ENCODE measurements at regions not wholly inside any gene's neighbourhood (a gene's known extent, or its start where the extent isn't known, plus 50 kb on each side); places are given as distances from the start of the nearest gene placed in this dataset.
"Not testable (repeated sequence)": the region's sequence is repeated elsewhere in the genome, so short reads cannot be mapped to it uniquely, and the experiment has no call there.

DNA sequence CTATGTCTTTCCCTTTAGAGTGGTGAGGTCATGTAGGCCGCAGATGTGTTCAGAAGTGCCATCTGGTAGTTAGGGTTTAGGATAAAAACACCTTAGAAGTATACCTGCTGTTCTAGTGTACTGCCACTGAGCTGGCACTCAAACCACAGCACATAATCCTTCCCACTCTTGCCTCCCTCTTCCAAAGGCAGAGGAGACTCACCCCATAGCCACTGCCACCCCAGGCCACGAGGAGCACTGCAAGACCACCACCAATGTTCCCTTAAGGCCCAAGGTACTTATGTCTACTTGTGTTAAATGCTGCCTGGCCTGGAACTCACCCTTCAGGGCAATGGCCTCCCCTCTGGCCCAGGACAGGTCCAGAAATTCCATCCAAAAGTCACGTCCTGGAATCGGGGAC lies 379.5 kb upstream of the EDIL3 start:
- DNase-seq, result no peak
- Histone ChIP-seq H3K27me3 (no peaks in the 10 kb centered on the region), H3K36me3 (no peaks in the 10 kb centered on the region), H3K4me1 (no peaks in the 10 kb centered on the region), H3K27ac (no peak overlapping the region), H3K9me3 (no peaks in the 10 kb centered on the region), H3K4me3 (replicated peaks in 1 of 3) (no peak overlapping the region)
- intact Hi-C loops (cut with DNase I), result no loop called here
- WGBS, 2 donors, result 73 to 88% methylated on average over 3 to 4 of the region's 4 CpGs
- no peak for TF ChIP-seq POLR2A (IDR thresholded peaks at IDR 0.05)
- TF ChIP-seq, protein P1, sequence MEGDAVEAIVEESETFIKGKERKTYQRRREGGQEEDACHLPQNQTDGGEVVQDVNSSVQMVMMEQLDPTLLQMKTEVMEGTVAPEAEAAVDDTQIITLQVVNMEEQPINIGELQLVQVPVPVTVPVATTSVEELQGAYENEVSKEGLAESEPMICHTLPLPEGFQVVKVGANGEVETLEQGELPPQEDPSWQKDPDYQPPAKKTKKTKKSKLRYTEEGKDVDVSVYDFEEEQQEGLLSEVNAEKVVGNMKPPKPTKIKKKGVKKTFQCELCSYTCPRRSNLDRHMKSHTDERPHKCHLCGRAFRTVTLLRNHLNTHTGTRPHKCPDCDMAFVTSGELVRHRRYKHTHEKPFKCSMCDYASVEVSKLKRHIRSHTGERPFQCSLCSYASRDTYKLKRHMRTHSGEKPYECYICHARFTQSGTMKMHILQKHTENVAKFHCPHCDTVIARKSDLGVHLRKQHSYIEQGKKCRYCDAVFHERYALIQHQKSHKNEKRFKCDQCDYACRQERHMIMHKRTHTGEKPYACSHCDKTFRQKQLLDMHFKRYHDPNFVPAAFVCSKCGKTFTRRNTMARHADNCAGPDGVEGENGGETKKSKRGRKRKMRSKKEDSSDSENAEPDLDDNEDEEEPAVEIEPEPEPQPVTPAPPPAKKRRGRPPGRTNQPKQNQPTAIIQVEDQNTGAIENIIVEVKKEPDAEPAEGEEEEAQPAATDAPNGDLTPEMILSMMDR (IDR thresholded peaks at IDR 0.05), result no peak

DNA sequence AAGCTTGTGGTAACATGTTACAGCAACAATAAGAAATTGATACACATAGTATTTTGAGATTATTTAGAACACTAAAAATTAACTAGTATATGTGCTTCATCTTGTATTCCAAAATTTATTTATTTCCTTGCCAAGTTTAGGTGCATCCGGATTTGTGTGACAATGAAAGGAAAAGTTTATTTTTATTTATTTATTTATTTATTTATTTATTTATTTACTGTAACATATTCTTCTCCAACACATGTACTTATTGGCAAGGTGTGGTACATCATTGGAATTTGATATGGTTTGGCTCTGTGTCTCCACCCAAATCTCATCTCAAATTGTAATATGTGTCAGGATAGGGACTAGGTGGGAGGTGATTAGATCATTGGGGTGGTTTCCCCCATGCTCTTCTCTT lies 373.3 kb upstream of the EDIL3 start:
- TF ChIP-seq, protein P1 (IDR thresholded peaks at IDR 0.05), result no peak
- no peak for TF ChIP-seq POLR2A (IDR thresholded peaks at IDR 0.05)
- Histone ChIP-seq H3K9me3 (no peaks in the 10 kb centered on the region), H3K36me3 (no peaks in the 10 kb centered on the region), H3K4me1 (no peaks in the 10 kb centered on the region), H3K27me3 (no peaks in the 10 kb centered on the region), H3K27ac (no peak overlapping the region), H3K4me3 (replicated peaks in 1 of 3) (no peak overlapping the region)
- no peak for DNase-seq
- intact Hi-C loops (cut with DNase I), result no loop called here
- 86 to 90% methylated on average over 1 of the region's 1 CpG for WGBS, 2 donors

DNA sequence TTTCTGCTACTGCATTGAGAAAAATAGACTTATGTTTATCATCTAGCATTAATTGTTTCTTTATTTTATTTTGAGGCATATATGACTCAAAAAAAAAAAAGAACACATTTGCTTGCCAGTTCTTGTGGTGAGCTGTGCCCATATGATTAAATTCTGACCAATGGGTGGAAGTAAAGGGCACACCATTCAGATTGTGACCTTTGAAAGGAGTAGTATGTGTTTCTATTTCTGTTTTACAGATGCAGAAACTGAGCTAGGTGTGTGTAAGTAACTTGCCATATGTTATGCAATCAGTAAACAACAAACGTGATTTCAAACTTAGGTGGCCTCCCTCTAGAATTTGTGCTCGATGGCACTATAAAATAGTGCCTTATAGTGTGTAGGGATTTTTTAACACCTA lies 368.1 kb upstream of the EDIL3 start:
- no peak overlapping the region for H3K27ac ChIP-seq
- intact Hi-C loops (cut with DNase I), result no loop called here
- no peak overlapping the region for H3K4me3 ChIP-seq (replicated peaks in 1 of 3)
- TF ChIP-seq POLR2A (IDR thresholded peaks at IDR 0.05), result no peak
- TF ChIP-seq, protein P1 (IDR thresholded peaks at IDR 0.05), result no peak
- no peak for DNase-seq
- H3K9me3 ChIP-seq, result no peaks in the 10 kb centered on the region
- H3K36me3 ChIP-seq, result no peaks in the 10 kb centered on the region
- no peaks in the 10 kb centered on the region for H3K4me1 ChIP-seq
- WGBS, 2 donors, result 74 to 81% methylated on average over 2 of the region's 2 CpGs
- H3K27me3 ChIP-seq, result no peaks in the 10 kb centered on the region

DNA sequence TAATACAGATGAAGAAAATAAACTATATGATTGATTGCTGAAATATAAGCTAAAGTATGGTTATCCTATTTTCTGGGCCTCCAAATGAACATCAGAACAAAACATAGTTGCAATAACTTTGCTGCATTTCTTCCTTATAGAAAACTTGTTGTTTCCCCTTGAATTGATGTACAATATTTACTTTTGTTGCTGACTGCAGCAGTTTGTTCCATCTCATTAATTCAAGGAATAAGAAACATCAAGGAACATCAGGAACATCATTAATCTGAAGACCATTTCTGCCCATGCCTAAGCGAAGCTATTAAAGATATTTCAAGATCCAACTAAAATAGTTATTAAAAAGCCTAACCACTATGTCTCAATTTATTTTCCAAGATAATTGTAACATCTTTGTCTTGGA lies 363.6 kb upstream of the EDIL3 start:
- Histone ChIP-seq H3K27me3 (no peaks in the 10 kb centered on the region), H3K4me3 (replicated peaks in 1 of 3) (no peak overlapping the region), H3K36me3 (no peaks in the 10 kb centered on the region), H3K9me3 (no peaks in the 10 kb centered on the region), H3K27ac (no peak overlapping the region), H3K4me1 (no peaks in the 10 kb centered on the region)
- DNase-seq, result no peak
- intact Hi-C loops (cut with DNase I), result no loop called here
- WGBS, 2 donors, result 46 to 57% methylated on average over 1 of the region's 1 CpG
- no peak for TF ChIP-seq POLR2A (IDR thresholded peaks at IDR 0.05)
- TF ChIP-seq, protein P1 (IDR thresholded peaks at IDR 0.05), result no peak

DNA sequence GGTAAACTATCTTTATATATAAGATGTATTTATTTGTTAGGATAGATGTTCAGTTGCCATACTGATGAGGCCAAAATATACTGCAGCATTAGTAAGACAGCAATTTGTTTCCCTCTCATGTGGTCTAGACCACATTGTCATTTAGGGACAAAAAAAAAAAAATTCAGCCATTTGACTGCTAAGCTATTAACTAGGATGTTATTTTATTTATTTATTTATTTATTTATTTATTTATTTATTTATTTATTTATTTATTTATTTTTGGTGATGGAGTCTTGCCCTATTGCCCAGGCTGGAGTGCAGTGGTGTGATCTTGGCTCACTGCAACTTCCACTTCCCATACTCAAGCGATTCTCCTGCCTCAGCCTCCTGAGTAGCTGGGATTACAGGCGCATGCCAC lies 361.6 kb upstream of the EDIL3 start:
- H3K9me3 ChIP-seq; intact Hi-C loops (cut with DNase I); H3K36me3 ChIP-seq; H3K4me1 ChIP-seq; H3K4me3 ChIP-seq (replicated peaks in 1 of 3); DNase-seq; H3K27ac ChIP-seq; H3K27me3 ChIP-seq: not testable (repeated sequence)
- 94 to 96% methylated on average over 2 of the region's 2 CpGs for WGBS, 2 donors

DNA sequence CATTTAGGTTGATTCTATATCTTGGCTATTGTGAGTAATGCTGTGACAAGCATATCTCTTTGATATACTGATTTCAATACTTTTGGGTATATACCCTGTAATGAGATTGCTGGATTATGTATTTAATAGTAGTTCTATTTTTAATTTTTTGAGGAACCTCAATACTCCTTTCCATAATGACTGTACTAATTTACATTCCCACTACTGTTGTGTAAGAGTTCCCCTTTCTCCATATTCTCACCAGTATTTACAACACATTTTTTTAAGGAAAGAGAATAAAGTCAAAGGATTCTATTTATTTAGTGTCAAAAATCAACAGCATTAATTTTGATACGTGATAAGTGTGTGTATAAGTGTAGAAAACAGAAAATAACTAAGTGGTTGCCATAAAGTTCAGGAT lies 356.4 kb upstream of the EDIL3 start:
- H3K4me3 ChIP-seq (replicated peaks in 1 of 3), result no peak overlapping the region
- H3K27me3 ChIP-seq, result no peaks in the 10 kb centered on the region
- TF ChIP-seq POLR2A (IDR thresholded peaks at IDR 0.05), result no peak
- TF ChIP-seq, protein P1 (IDR thresholded peaks at IDR 0.05), result no peak
- H3K36me3 ChIP-seq, result no peaks in the 10 kb centered on the region
- no peak overlapping the region for H3K27ac ChIP-seq
- no peak for DNase-seq
- intact Hi-C loops (cut with DNase I), result no loop called here
- WGBS, 2 donors, result 68 to 70% methylated on average over 1 of the region's 1 CpG
- H3K4me1 ChIP-seq, result no peaks in the 10 kb centered on the region
- H3K9me3 ChIP-seq, result no peaks in the 10 kb centered on the region
